GM18858 (cell line): ENCODE measurements at regions not wholly inside any gene's neighbourhood (a gene's known extent, or its start where the extent isn't known, plus 50 kb on each side); places are given as distances from the start of the nearest gene placed in this dataset.
"Not testable (repeated sequence)": the region's sequence is repeated elsewhere in the genome, so short reads cannot be mapped to it uniquely, and the experiment has no call there.

Experiments used
- ATAC-seq: cut with Tn5 transposase; IDR thresholded peaks from one replicate; pipeline ENCODE4 v1.9.1; 2021; ENCODE audit not compliant: unreplicated experiment

DNA sequence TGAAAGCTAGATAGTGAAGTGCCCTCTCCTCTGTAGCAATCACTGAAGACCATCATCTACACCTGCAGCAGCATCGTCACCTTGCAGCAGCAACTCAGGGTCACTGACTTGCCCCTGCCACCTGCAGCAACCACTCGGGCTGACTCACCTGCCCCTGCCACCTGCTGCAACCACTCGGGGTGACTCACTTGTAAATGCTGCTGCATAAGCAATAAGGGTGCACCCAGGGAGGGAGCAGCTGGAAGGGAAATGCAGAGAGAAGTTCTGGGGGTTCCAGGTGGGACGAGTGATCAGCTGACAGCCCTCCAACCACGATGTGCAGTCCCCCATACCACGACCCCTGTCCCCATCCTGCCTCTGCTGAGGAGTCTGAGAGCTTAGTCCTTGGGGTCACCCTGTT, 357.1 kb upstream of the SFSWAP start:
- no peak for ATAC-seq

DNA sequence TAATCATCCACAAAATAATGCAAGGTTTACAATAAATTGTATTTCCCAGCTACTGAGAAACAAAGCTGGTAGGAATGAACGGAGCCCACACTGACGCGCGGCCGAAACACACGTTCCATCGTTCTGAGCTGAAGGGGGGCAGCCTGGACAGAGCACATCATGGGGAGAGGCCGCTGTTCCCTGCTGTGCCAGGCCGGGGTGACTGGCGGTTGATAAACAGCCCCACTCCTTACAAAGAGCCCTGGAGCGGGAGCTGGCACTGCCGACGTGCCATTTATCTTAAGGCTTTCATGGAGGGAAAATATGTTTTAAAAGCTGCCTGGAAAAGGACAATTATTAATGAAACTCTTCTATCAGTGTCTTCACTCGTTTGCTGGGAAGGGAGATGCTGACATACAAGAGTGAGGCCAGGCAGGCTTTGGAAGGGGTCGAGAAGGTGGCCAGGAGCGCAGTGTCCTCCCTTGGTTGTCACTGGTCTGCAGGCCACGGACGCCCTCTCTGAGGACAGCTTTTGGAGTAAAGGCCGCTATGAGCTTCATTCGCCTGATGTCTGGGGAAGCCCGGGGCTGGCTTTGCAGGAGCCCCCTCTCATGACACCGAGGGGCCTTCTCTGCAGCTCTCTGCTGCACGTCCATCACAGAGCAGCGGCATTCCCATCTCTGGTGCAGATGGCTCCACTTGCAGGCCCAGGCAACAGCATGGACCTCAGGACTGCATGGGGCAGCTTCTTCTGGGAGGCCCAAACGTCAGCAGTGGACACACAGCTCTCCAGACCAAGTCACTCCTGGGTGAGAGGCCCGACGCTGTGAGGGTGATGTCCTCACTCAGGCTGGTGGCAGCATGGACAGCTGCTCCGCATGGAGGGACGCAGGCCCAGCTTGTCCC, 355.3 kb upstream of the SFSWAP start:
- ATAC-seq, result no peak

- no peak for ATAC-seq
Measured at GRCh38 chr12:131356485-131357184, 354.3 kb upstream of the SFSWAP start.

DNA sequence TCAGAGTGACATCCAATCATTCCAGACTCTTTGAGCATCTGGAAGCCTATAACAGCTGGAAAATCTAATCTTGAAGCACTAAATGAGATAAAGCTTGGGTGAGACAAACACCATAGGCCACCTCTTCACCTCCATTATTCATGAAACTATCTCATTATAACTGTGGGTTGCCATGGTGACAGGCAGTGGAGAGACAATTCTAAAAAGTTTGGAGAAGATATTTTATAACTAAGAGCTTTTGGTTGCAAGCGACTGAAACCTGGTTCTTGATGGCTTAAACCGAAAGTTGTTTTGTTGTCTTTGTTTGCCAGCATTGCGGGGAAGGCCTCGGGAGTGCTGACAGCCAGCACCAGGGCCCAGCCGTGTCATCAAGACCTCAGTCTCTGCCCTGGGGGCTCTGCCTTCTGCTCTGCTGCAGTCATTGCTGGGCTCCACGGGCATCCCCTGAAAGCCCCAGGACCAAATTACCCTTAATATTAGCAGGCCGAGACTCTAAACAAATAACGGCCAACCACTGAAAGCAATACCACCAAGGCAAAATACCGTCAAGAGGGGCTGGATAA, 353.6 kb upstream of the SFSWAP start:
- no peak for ATAC-seq

DNA sequence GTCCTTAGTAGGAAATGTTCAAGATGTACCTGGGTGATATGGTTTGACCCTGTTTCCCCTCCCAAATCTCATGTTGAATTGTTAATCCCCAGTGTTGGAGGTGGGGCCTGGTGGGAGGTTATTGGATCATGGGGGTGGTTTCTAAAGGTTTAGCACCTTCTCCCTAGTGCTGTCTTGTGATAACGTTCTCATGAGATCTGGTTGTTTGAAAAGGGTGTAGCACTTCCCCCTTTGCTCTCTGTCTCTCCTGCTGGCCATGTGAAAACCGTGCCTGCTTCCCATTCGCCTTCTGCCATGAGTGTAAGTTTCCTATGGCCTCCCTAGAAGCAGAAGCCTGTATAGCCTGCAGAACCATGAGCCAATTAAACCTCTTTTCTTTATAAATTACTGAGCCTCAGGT, 353.0 kb upstream of the SFSWAP start:
- ATAC-seq, result no peak

DNA sequence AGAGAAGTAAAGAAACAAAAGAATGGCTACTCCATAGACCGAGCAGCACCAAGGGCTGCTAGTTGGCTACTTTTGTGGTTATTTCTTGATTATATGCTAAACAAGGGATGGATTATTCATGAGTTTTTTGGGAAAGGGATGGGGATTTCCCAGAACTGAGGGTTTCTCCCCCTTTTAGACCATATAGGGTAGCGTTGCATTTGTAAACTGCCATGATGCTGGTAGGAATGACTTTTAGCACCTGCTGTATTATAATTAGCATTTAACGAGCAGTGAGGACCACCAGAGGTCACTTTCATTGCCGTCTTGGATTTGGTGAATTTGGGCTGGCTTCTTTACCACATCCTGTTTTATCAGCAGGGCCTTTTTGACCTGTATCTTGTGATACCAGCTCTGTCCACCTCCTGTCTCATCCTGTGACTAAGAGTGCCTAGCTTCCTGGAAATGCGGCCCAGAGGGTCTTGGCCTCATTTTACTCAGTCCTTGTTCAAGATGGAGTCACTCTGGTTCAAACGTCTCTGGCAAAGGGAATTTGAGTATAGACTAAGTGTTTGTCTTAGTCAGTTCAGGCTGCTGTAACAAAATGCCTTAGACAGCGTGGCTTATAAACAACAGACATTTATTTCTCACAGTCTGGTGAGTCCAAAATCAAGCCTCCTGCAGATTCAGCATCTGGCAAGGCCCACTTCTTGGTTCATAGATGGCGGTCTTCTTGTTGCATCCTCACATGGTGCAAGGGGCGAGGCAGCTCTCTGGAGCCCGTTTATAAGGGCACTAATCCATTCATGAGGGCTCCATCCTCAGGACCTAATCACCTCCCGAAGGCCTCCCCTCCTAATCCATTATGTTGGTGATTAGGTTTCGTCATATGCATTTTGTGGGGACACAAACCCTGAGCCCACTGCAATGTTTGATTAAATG, 348.3 kb upstream of the SFSWAP start:
- no peak for ATAC-seq

- ATAC-seq, result no peak
Measured at GRCh38 chr12:131363393-131363792, 347.5 kb upstream of the SFSWAP start.

DNA sequence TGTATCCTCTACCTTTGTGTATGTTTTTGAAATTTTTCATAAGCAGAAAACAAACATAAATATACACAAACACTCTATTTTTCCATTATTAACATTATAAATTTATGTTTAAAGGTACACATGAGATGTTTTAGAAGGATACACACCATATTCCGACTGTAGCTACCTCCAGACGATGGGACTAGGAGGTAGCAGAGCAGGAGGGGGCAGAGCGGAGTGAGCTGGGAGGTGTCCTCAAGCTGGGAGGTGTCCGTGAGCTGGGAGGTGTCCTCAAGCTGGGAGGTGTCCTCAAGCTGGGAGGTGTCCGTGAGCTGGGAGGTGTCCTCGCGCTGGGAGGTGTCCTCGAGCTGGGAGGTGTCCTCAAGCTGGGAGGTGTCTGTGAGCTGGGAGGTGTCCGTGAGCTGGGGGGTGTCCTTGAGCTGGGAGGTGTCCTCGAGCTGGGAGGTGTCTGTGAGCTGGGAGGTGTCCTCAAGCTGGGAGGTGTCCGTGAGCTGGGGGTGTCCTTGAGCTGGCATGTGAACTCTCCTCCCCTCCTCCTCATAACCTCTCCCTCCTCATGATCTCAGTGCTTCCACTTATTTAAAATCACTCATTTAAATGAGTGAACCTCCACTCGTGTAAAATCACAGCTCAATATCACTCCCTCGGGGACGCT, 346.9 kb upstream of the SFSWAP start:
- ATAC-seq, result no peak

- no peak for ATAC-seq
Measured at GRCh38 chr12:131364903-131365820, 345.7 kb upstream of the SFSWAP start.

- ATAC-seq, result no peak
Measured at GRCh38 chr12:131365821-131366260, 345.0 kb upstream of the SFSWAP start.

- no peak for ATAC-seq
Measured at GRCh38 chr12:131366261-131366871, 344.5 kb upstream of the SFSWAP start.

DNA sequence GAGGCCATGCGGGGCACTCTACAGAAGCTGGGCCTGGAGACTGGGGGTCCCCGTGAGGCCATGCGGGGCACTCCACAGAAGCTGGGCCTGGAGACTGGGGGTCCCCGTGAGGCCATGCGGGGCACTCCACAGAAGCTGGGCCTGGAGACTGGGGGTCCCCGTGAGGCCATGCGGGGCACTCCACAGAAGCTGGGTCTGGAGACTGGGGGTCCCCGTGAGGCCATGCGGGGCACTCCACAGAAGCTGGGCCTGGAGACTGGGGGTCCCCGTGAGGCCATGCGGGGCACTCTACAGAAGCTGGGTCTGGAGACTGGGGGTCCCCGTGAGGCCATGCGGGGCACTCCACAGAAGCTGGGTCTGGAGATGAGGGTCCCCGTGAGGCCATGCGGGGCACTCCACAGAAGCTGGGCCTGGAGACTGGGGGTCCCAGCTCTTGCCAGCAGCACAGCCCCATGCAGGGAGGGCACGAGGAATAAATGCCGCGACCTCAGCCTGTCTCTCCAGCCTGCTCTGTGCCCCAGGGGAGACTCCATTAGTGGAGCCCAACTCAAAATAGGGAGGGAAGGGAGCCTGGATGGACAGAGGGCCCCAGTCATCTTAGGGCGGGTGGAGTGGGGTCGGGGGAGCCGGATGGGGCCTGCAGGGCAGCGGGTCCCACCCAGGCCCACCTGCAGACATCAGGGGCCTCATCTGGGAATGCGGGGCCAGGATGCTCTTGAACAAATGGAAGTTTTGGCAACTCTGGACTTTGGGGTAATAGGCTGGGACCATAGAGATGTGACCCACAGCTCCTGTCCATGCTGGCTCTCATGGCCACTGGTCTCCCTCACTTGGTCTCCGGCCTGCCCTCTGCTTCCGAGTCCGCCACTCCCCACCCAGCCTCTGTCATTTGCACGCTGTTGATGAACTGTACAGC, 343.6 kb upstream of the SFSWAP start:
- not testable (repeated sequence) for ATAC-seq

DNA sequence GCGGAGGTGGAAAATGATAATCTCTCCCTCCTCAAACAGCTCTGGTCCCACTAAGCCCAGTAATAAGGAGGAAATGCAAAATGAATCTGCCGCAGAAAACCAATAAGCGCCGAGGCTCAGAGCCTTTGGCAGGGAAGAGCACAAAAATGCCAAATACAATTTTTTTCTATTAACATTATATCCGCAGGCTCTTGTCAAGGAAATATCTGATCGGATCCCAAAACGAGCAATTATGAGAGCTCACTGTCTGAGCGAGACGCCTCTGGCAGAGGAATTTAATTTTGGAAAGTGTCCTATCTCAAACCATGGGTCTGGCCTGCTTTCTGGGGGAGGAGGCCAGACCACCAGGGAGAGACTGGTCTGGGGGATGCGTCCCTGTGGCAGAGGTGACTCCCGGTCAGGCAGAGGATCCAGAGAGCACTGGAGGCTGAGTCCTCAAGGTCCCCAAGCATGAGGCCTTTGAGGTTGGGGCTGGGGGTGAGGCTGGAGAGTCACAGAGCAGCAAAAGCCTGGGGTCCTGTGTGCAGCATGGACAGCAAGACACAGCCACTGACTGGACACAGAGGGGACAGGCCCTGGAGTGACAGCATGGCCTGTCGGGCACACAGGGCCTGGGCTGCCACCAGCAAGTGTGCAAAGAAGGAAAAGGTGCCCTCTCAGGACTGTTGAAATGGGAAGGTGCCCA, 342.8 kb upstream of the SFSWAP start:
- no peak for ATAC-seq

DNA sequence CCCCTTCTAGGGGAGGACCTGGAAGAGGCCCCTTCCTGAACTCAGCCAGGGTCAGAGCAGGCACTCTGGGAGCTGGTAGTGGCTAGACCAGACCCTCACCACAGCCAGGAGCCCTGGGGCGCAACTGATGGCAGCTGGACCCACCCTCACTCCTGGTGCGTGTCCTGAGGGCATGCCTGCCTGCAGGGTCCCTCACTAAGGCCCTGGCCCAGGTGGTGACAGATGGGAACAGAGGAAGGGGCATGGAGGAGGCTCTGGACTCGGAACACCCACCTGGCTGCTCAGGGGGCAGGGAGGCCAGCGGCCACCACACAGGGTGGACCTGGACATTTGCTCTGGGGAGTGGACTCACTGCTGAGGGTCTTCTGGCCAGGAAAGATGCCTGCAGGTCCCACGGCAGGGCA, 342.2 kb upstream of the SFSWAP start:
- ATAC-seq, result no peak

- ATAC-seq, result no peak
Measured at GRCh38 chr12:131369094-131369845, 341.6 kb upstream of the SFSWAP start.

DNA sequence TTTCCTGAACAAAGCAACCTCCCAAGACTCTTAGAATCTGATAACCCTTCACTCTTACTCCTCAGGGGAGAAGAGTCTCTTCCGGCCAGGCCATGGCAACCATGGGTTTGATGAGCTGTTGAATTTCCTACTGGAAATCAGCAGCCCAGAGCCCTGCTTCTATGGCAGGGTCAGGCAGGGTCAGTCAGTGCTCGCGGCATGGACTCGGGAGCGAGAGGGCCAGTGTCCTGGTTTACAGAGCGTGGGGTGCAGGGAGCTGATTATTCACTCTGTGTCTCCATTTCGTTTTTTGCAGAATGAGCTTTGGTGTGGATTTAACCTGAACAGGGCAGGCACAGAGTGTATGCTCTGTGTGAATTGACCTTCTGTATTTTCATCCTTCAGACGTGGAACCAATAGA, 340.6 kb upstream of the SFSWAP start:
- no peak for ATAC-seq
